Neutrophil (primary cell): ENCODE measurements at regions not wholly inside any gene's neighbourhood (a gene's known extent, or its start where the extent isn't known, plus 50 kb on each side); places are given as distances from the start of the nearest gene placed in this dataset.

Experiments
- H3K27ac ChIP-seq: fragments of 200-600 bp; sonication (generic); 2 replicates; pipeline ENCODE4 v1.5.1; 2016; ENCODE audit warnings: mild to moderate bottlenecking, moderate library complexity
- H3K27me3 ChIP-seq: fragments of 200-600 bp; sonication (generic); 2 replicates; pipeline ENCODE4 v1.6.0; 2016; ENCODE audit warnings: mild to moderate bottlenecking
- H3K36me3 ChIP-seq: fragments of 200-600 bp; sonication (generic); 2 replicates; pipeline ENCODE4 v1.5.1; 2017
- H3K4me1 ChIP-seq, 2 experiments: fragments of 200-600 bp in 1 of 2; sonication (generic) in 1 of 2; 1 replicate in 1 of 2; 2 replicates in 1 of 2; pipeline versions ENCODE4 v1.5.1 to v1.6.1; 2013 to 2016; ENCODE audit warnings: low read depth in 1 of 2, low read length in 1 of 2, mild to moderate bottlenecking in 1 of 2, moderate library complexity in 1 of 2; ENCODE audit not compliant: control insufficient read depth in 1 of 2, insufficient read depth in 1 of 2
- H3K4me3 ChIP-seq, 2 experiments: fragments of 200-600 bp in 1 of 2; sonication (generic) in 1 of 2; 1 replicate in 1 of 2; 2 replicates in 1 of 2; pipeline ENCODE4 v1.5.1; 2013 to 2016; ENCODE audit warnings: low read depth in 1 of 2, low read length in 1 of 2, mild to moderate bottlenecking in 1 of 2, moderate library complexity in 1 of 2
- H3K9me3 ChIP-seq: fragments of 200-600 bp; sonication (generic); 2 replicates; pipeline ENCODE4 v1.5.1; 2016
- CTCF ChIP-seq: fragments of 200-600 bp; sonication (generic); IDR thresholded peaks from 2 replicates; pipeline ENCODE4 v1.5.1; 2016; ENCODE audit warnings: antibody characterized with exemption

- H3K4me3 ChIP-seq, result no peak overlapping the region
- TF ChIP-seq CTCF, result no peak
- no peaks in the 10 kb centered on the region for H3K27me3 ChIP-seq
- no peaks in the 10 kb centered on the region for H3K9me3 ChIP-seq
- no peaks in the 10 kb centered on the region for H3K36me3 ChIP-seq
- H3K27ac ChIP-seq, result no peak overlapping the region
- no peaks in the 10 kb centered on the region for H3K4me1 ChIP-seq
Observed at GRCh38 chr2:198930170-198930569, 527.6 kb downstream of the SATB2 start.

DNA sequence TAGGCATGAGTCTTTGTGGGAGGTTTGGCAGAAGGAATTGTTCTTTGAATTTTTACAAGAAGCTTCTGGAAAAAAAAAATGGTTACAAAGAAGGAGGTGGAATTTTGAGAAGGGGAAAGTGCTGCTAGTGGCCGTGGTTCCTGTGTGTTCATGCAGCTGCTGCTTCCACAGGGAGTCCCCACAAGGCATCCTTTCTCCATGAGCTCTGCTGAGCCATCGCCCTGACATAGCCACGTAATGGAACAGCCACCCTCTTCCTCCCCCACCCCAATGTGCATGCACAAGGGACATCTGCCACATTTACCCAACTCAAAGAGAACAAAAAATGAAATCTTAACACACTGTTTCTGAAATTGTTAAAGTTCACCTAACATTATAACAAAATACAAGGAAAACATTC, 529.7 kb downstream of the SATB2 start:
- TF ChIP-seq CTCF, result no peak
- Histone ChIP-seq H3K27ac (no peak overlapping the region), H3K4me1 (no peaks in the 10 kb centered on the region), H3K9me3 (no peaks in the 10 kb centered on the region), H3K36me3 (no peaks in the 10 kb centered on the region), H3K27me3 (no peaks in the 10 kb centered on the region), H3K4me3 (no peak overlapping the region)

DNA sequence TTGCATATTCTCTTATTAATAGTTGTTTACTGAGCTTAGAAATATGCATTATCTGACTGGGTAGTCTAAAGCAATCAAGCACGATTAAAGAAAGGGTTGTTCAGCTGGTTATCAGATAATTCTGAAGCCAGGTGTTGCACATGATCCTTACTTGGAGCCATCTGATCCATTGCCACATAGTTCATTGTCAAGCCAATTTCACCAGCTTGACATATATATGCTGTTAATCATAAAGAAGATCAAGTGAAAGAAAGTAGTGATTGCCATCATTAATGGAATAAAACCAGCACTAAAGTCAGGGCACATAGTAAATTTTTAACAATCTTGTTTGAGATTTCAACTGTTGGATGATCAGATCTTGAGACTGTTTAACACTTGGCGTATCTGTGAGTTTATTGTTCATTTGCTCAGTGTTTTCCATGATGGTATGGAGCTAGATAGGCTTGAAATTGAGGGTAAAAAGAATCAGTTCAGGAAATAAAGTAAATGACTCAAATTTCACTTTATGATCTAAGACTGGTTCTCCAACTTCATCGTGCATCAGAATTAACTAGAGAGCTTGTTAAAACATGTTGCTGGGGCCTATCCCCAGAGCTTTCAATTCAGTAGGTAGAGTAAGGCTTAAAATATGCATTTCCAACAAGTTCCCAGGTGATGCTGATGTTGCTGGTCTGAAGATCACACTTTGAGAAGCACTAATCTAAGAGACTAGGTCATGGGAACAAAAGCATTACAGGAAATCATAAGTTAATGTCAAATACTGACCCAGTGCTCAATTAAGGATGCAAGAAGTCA, 539.6 kb downstream of the SATB2 start:
- no peaks in the 10 kb centered on the region for H3K9me3 ChIP-seq
- H3K27ac ChIP-seq, result no peak overlapping the region
- no peaks in the 10 kb centered on the region for H3K4me1 ChIP-seq
- H3K4me3 ChIP-seq, result no peak overlapping the region
- no peaks in the 10 kb centered on the region for H3K27me3 ChIP-seq
- no peak for TF ChIP-seq CTCF
- no peaks in the 10 kb centered on the region for H3K36me3 ChIP-seq

GRCh38 chr2:198917275-198917674, 540.5 kb downstream of the SATB2 start:
- no peak for TF ChIP-seq CTCF
- H3K4me1 ChIP-seq, result no peaks in the 10 kb centered on the region
- H3K9me3 ChIP-seq, result no peaks in the 10 kb centered on the region
- H3K27me3 ChIP-seq, result no peaks in the 10 kb centered on the region
- no peaks in the 10 kb centered on the region for H3K36me3 ChIP-seq
- no peak overlapping the region for H3K4me3 ChIP-seq
- no peak overlapping the region for H3K27ac ChIP-seq

- H3K36me3 ChIP-seq, result no peaks in the 10 kb centered on the region
- no peaks in the 10 kb centered on the region for H3K9me3 ChIP-seq
- H3K27me3 ChIP-seq, result no peaks in the 10 kb centered on the region
- H3K4me3 ChIP-seq, result no peak overlapping the region
- no peak for TF ChIP-seq CTCF
- no peak overlapping the region for H3K27ac ChIP-seq
- no peaks in the 10 kb centered on the region for H3K4me1 ChIP-seq
Observed at GRCh38 chr2:198916548-198917080, 541.1 kb downstream of the SATB2 start.
